CD14-positive monocyte (primary cell): ENCODE measurements at regions not wholly inside any gene's neighbourhood (a gene's known extent, or its start where the extent isn't known, plus 50 kb on each side); places are given as distances from the start of the nearest gene placed in this dataset.

Experiments
- DNase-seq, 3 donors: peaks; one replicate each; pipeline ENCODE4 v3.0.0-alpha.2; 2011 to 2022
- H2AFZ ChIP-seq: 2 replicates; pipeline ENCODE4 v1.6.0; 2012; ENCODE audit warnings: mild to moderate bottlenecking, low read depth, low read length, inconsistent platforms; ENCODE audit not compliant: insufficient read depth, poor library complexity, severe bottlenecking
- H3K27ac ChIP-seq, 2 donors: 1 replicate in 1 of 2; 2 replicates in 1 of 2; pipeline ENCODE4 v1.5.1; 2012 to 2013; ENCODE audit warnings: low read length in 2 of 2, control low read depth in 1 of 2, inconsistent platforms in 1 of 2, low read depth in 1 of 2, mild to moderate bottlenecking in 1 of 2
- H3K27me3 ChIP-seq, 2 donors: one replicate each; pipeline versions ENCODE4 v1.6.0 to v1.6.1; 2011 to 2013; ENCODE audit warnings: low read length in 2 of 2; ENCODE audit not compliant: control insufficient read depth in 2 of 2, insufficient read depth in 2 of 2
- H3K36me3 ChIP-seq, 2 donors: replicated peaks in 1 of 2; 1 replicate in 1 of 2; 2 replicates in 1 of 2; pipeline versions ENCODE4 v1.5.1 to v1.6.1; 2012 to 2013; ENCODE audit warnings: low read length in 2 of 2, control low read depth in 1 of 2, inconsistent platforms in 1 of 2, mild to moderate bottlenecking in 1 of 2; ENCODE audit not compliant: insufficient read depth in 2 of 2, control insufficient read depth in 1 of 2
- H3K4me1 ChIP-seq, 2 donors: 1 replicate in 1 of 2; 2 replicates in 1 of 2; pipeline versions ENCODE4 v1.5.1 to v1.6.1; 2012 to 2013; ENCODE audit warnings: low read length in 2 of 2, control low read depth in 1 of 2, inconsistent platforms in 1 of 2, mild to moderate bottlenecking in 1 of 2, moderate library complexity in 1 of 2; ENCODE audit not compliant: insufficient read depth in 2 of 2, control insufficient read depth in 1 of 2
- H3K4me2 ChIP-seq: replicated peaks from 2 replicates; pipeline ENCODE3; 2012; ENCODE audit warnings: low read length, moderate library complexity, mild to moderate bottlenecking; ENCODE audit not compliant: poor library complexity, severe bottlenecking; ENCODE audit errors: extremely low read depth
- H3K4me3 ChIP-seq, 3 experiments: fragments of 200-600 bp in 1 of 3; sonication (generic) in 1 of 3; replicated peaks in 1 of 3; 1 replicate in 2 of 3; 2 replicates in 1 of 3; pipeline ENCODE4 v1.5.1; 2011 to 2013; ENCODE audit warnings: low read length in 3 of 3, mild to moderate bottlenecking in 3 of 3, control low read depth in 2 of 3, low read depth in 2 of 3, inconsistent platforms in 1 of 3, moderate library complexity in 1 of 3
- H3K79me2 ChIP-seq: 2 replicates; pipeline ENCODE4 v1.6.0; 2012; ENCODE audit warnings: mild to moderate bottlenecking, control low read depth, inconsistent platforms, low read length, moderate library complexity; ENCODE audit not compliant: insufficient read depth
- H3K9ac ChIP-seq: 2 replicates; pipeline ENCODE4 v1.6.0; 2017; ENCODE audit warnings: low read length, mild to moderate bottlenecking; ENCODE audit not compliant: insufficient read depth, poor library complexity, severe bottlenecking
- H3K9me3 ChIP-seq, 2 donors: replicated peaks in 1 of 2; 1 replicate in 1 of 2; 2 replicates in 1 of 2; pipeline versions ENCODE4 v1.5.1 to v1.6.1; 2012 to 2013; ENCODE audit warnings: low read length in 2 of 2, control low read depth in 1 of 2; ENCODE audit not compliant: control insufficient read depth in 1 of 2, insufficient read depth in 1 of 2
- H4K20me1 ChIP-seq: 2 replicates; pipeline ENCODE4 v1.6.0; 2012; ENCODE audit warnings: mild to moderate bottlenecking, low read length, control low read depth, moderate library complexity; ENCODE audit not compliant: insufficient read depth
- H3K27ac Mint-ChIP-seq, 7 donors: one replicate each; pipeline ENCODE4 v1.8.0; 2020; ENCODE audit warnings: mild to moderate bottlenecking in 7 of 7, mixed read lengths in 7 of 7, moderate library complexity in 6 of 7, inconsistent platforms in 2 of 7
- H3K27me3 Mint-ChIP-seq, 3 donors: one replicate each; pipeline ENCODE4 v1.8.0; 2021 to 2022; ENCODE audit warnings: low read depth in 3 of 3, mild to moderate bottlenecking in 3 of 3, mixed read lengths in 3 of 3, moderate library complexity in 3 of 3, inconsistent platforms in 1 of 3
- H3K36me3 Mint-ChIP-seq, 2 donors: one replicate each; pipeline ENCODE4 v1.8.0; 2020; ENCODE audit warnings: mixed read lengths in 2 of 2, inconsistent platforms in 1 of 2, mild to moderate bottlenecking in 1 of 2
- H3K4me1 Mint-ChIP-seq: one replicate; pipeline ENCODE4 v1.8.0; 2020; ENCODE audit warnings: mild to moderate bottlenecking, mixed read lengths
- H3K4me3 Mint-ChIP-seq, 2 donors: one replicate each; pipeline ENCODE4 v1.8.0; 2020; ENCODE audit warnings: mild to moderate bottlenecking in 2 of 2, mixed read lengths in 2 of 2, moderate library complexity in 1 of 2
- H3K9me3 Mint-ChIP-seq, 7 donors: one replicate each; pipeline ENCODE4 v1.8.0; 2020 to 2022; ENCODE audit warnings: mixed read lengths in 7 of 7, mild to moderate bottlenecking in 6 of 7, moderate library complexity in 6 of 7, inconsistent platforms in 2 of 7
- WGBS: methylation state at CpG from one replicate; pipeline ENCODE4 v1.1.5; 2013; ENCODE audit warnings: missing lambda C conversion rate; ENCODE audit not compliant: insufficient coverage; 5-methylcytosine and 5-hydroxymethylcytosine counted together
- intact Hi-C, 2 donors: fragments of 100-400 bp; cut with micrococcal nuclease; formaldehyde crosslinking; loops; one replicate each; pipeline versions ENCODE4 v1.15.0 to v1.15.1; 2023
- TF ChIP-seq, protein P1 (sequence below): fragments of 200-600 bp; IDR thresholded peaks from one replicate; pipeline ENCODE4 v1.8.0; 2022; ENCODE audit warnings: antibody characterized with exemption, mild to moderate bottlenecking

DNA sequence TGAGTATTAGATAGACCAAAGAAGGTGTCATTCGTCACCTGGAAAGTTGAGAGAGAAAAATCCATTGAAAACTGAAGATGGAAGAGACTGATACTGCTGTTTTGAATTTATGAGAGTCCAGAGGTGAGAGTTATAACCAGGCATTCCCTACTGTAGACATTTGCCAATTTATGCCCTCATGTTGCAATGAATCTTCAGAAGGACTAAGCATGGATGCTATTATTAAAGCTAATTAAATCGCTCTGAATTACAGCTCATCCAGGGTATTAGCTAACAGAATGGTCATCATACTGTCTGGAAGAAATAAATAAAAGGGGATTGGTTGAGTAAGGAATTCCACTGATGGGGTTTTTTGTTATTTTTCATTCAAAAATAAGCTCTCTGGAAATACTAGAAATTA lies 101.6 kb upstream of the PLPP4 start:
- no peaks in the 10 kb centered on the region for H3K27me3 ChIP-seq
- 100% methylated on average over 1 of the region's 2 CpGs for WGBS
- H3K4me2 ChIP-seq, result no peak overlapping the region
- H4K20me1 ChIP-seq, result no peaks in the 10 kb centered on the region
- Mint-ChIP-seq H3K36me3 (no peaks in the 10 kb centered on the region), H3K4me1 (no peaks in the 10 kb centered on the region), H3K27me3 (peaks cover 0 to 3% (median 3%) of the 10 kb centered on the region in 3 donors), H3K27ac (no peak overlapping the region), H3K9me3 (peaks cover 0 to 8% (median 3%) of the 10 kb centered on the region in 7 donors), H3K4me3 (no peak overlapping the region)
- intact Hi-C loops, result no loop called here
- H2AFZ ChIP-seq, result no peak overlapping the region
- no peak overlapping the region for H3K27ac ChIP-seq
- H3K4me1 ChIP-seq, result no peaks in the 10 kb centered on the region
- no peak overlapping the region for H3K4me3 ChIP-seq
- peaks cover 0 to 3% of the 10 kb centered on the region in 2 donors for H3K9me3 ChIP-seq
- DNase-seq, result no peak
- H3K36me3 ChIP-seq, result no peaks in the 10 kb centered on the region
- H3K9ac ChIP-seq, result no peak overlapping the region
- H3K79me2 ChIP-seq, result no peaks in the 10 kb centered on the region
- TF ChIP-seq, protein P1, sequence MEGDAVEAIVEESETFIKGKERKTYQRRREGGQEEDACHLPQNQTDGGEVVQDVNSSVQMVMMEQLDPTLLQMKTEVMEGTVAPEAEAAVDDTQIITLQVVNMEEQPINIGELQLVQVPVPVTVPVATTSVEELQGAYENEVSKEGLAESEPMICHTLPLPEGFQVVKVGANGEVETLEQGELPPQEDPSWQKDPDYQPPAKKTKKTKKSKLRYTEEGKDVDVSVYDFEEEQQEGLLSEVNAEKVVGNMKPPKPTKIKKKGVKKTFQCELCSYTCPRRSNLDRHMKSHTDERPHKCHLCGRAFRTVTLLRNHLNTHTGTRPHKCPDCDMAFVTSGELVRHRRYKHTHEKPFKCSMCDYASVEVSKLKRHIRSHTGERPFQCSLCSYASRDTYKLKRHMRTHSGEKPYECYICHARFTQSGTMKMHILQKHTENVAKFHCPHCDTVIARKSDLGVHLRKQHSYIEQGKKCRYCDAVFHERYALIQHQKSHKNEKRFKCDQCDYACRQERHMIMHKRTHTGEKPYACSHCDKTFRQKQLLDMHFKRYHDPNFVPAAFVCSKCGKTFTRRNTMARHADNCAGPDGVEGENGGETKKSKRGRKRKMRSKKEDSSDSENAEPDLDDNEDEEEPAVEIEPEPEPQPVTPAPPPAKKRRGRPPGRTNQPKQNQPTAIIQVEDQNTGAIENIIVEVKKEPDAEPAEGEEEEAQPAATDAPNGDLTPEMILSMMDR, result no peak

DNA sequence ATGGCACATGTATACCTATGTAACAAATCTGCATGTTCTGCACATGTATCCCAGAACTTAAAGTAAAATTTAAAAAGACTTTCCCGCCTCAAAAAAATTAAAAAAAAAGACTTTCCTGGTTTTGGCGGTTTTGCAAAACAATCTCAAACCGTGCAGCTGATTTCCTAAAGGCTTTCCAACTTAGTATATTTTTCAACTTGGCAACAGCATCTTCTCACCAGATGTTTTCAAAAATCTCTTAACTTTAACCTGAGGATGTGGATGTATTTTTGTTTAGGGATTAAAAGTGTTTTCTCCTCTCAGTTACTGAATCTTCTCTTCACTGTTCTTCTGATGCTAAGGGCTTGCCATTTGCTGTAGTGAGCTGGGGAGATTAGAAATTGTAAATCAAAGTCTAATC lies 96.5 kb upstream of the PLPP4 start:
- Histone ChIP-seq H3K27ac (no peak overlapping the region), H3K27me3 (no peaks in the 10 kb centered on the region), H3K4me2 (no peak overlapping the region), H3K79me2 (no peaks in the 10 kb centered on the region), H4K20me1 (no peaks in the 10 kb centered on the region), H3K9ac (no peak overlapping the region), H3K9me3 (peaks cover 0 to 3% of the 10 kb centered on the region in 2 donors), H3K36me3 (no peaks in the 10 kb centered on the region), H3K4me1 (no peaks in the 10 kb centered on the region), H3K4me3 (no peak overlapping the region), H2AFZ (no peak overlapping the region)
- H3K4me3 Mint-ChIP-seq, result no peak overlapping the region
- H3K27me3 Mint-ChIP-seq, result peaks cover 4 to 5% (median 4%) of the 10 kb centered on the region in 3 donors
- no peaks in the 10 kb centered on the region for H3K36me3 Mint-ChIP-seq
- peaks cover 0 to 8% (median 1%) of the 10 kb centered on the region in 7 donors for H3K9me3 Mint-ChIP-seq
- H3K27ac Mint-ChIP-seq, result no peak overlapping the region
- TF ChIP-seq, protein P1, result no peak
- 89% methylated on average over 1 of the region's 3 CpGs for WGBS
- DNase-seq, result no peak
- intact Hi-C loops, result no loop called here
- H3K4me1 Mint-ChIP-seq, result no peaks in the 10 kb centered on the region
